T47D (cell line): ENCODE measurements at regions not wholly inside any gene's neighbourhood (a gene's known extent, or its start where the extent isn't known, plus 50 kb on each side); places are given as distances from the start of the nearest gene placed in this dataset.

ENCODE experiments used
- DNase-seq, 2 experiments: peaks; one replicate each; pipeline versions ENCODE4 v3.0.0 to v3.0.0-alpha.2; 2011 to 2012; ENCODE audit warnings: low read depth in 1 of 2, low spot score in 1 of 2
- JUND ChIP-seq: IDR thresholded peaks from 2 replicates; pipeline ENCODE4 v1.6.1; 2012; ENCODE audit warnings: low read depth
- in situ Hi-C: cut with HindIII; loops from 2 replicates; pipeline ENCODE4 v1.10.0; 2016; ENCODE audit warnings: low sequenced_read_pairs, low pct_unique_long_range_greater_than_20kb

GRCh38 chr12:77606348-77606747, 224.3 kb upstream of the NAV3 start:
- in situ Hi-C loops: no loop called here
- DNase-seq: no peak
- no peak for TF ChIP-seq JUND

GRCh38 chr12:77603946-77604345, 226.7 kb upstream of the NAV3 start:
- no peak for TF ChIP-seq JUND
- in situ Hi-C loops: no loop called here
- DNase-seq: no peak

- DNase-seq: no peak
- in situ Hi-C loops: no loop called here
- no peak for TF ChIP-seq JUND
Measured at GRCh38 chr12:77601069-77601468, 229.6 kb upstream of the NAV3 start.

- no peak for DNase-seq
- TF ChIP-seq JUND: no peak
- in situ Hi-C loops: no loop called here
Measured at GRCh38 chr12:77600468-77600843, 230.2 kb upstream of the NAV3 start.

- DNase-seq: no peak
- TF ChIP-seq JUND: no peak
- in situ Hi-C loops: no loop called here
Measured at GRCh38 chr12:77599782-77600467, 230.8 kb upstream of the NAV3 start.

GRCh38 chr12:77594366-77594765, 236.3 kb upstream of the NAV3 start:
- DNase-seq: no peak
- no peak for TF ChIP-seq JUND
- in situ Hi-C loops: no loop called here

- TF ChIP-seq JUND: no peak
- in situ Hi-C loops: no loop called here
- DNase-seq: no peak
Measured at GRCh38 chr12:77592836-77593235, 237.9 kb upstream of the NAV3 start.

GRCh38 chr12:77591959-77592743, 238.5 kb upstream of the NAV3 start:
- in situ Hi-C loops: no loop called here
- DNase-seq: peak in 1 of 2 experiments; percentile 9
- no peak for TF ChIP-seq JUND

GRCh38 chr12:77590306-77590705, 240.4 kb upstream of the NAV3 start:
- in situ Hi-C loops: no loop called here
- no peak for TF ChIP-seq JUND

GRCh38 chr12:77584860-77585259, 245.8 kb upstream of the NAV3 start:
- DNase-seq: no peak
- no peak for TF ChIP-seq JUND
- in situ Hi-C loops: no loop called here

More at GRCh38 chr12:77590306-77590705, 240.4 kb upstream of the NAV3 start:
- no peak for DNase-seq

- DNase-seq: no peak
- no peak for TF ChIP-seq JUND
- in situ Hi-C loops: no loop called here
Measured at GRCh38 chr12:77578466-77579220, 252.1 kb upstream of the NAV3 start.

GRCh38 chr12:77577791-77578190, 252.9 kb upstream of the NAV3 start:
- in situ Hi-C loops: no loop called here
- DNase-seq: no peak
- no peak for TF ChIP-seq JUND
